RWPE1 (cell line): ENCODE measurements at regions not wholly inside any gene's neighbourhood (a gene's known extent, or its start where the extent isn't known, plus 50 kb on each side); places are given as distances from the start of the nearest gene placed in this dataset.
"Not testable (repeated sequence)": the region's sequence is repeated elsewhere in the genome, so short reads cannot be mapped to it uniquely, and the experiment has no call there.

Source experiments
- CTCF ChIA-PET: fragments of 350-600 bp; sonication (Branson Sonifier 250); formaldehyde crosslinking; extraction: SDS; loops from one replicate; lab custom pipeline; 2021; lab: Yijun Ruan, JAX
- POLR2A ChIA-PET: fragments of 400-600 bp; formaldehyde crosslinking; extraction: SDS; loops from one replicate; lab custom pipeline; 2020; ENCODE audit warnings: antibody characterized with exemption; ENCODE audit not compliant: low non-redundant PET; lab: Yijun Ruan, JAX
- DNase-seq: peaks from one replicate; pipeline ENCODE4 v3.0.0; 2012; ENCODE audit warnings: low spot score
- H3K27ac ChIP-seq: fragments of 450-650 bp; 2 replicates; pipeline ENCODE4 v1.5.1; 2017
- TF ChIP-seq, protein P1 (sequence below): fragments of 450-650 bp; conservative IDR thresholded peaks from 2 replicates; pipeline ENCODE4 v1.5.1; 2017; ENCODE audit warnings: low read depth, mild to moderate bottlenecking

DNA sequence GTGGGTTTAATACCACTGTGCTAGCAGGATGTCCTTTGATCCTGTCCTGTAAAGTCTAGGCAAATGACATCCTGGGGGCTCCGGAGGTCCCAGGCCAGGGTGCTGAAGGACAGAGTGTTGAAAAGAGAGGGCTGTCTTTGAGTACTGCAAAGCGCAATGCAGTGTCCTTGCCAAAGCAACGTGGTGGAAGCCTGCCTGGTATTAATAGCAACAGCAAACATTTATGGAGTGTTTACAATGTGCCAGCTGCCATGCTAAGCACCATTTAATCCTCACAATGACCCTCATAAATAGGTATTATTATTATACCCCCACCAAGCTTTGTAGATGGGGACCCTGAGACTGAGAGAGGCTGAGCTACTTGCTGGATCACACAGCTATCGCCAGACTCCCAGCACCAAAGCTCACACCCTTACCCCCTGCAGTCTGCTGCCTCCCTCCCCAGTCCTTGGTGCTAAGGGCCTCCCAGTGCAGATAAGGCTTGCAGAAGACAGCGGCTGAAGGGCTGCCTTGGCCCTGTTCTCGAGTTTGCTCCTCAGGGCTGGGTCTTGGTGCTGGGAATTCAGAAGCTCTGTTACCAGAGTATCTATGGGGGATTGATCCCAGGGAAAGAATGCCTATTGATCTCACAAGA, 427.7 kb downstream of the FUT8 start:
- TF ChIP-seq, protein P1, sequence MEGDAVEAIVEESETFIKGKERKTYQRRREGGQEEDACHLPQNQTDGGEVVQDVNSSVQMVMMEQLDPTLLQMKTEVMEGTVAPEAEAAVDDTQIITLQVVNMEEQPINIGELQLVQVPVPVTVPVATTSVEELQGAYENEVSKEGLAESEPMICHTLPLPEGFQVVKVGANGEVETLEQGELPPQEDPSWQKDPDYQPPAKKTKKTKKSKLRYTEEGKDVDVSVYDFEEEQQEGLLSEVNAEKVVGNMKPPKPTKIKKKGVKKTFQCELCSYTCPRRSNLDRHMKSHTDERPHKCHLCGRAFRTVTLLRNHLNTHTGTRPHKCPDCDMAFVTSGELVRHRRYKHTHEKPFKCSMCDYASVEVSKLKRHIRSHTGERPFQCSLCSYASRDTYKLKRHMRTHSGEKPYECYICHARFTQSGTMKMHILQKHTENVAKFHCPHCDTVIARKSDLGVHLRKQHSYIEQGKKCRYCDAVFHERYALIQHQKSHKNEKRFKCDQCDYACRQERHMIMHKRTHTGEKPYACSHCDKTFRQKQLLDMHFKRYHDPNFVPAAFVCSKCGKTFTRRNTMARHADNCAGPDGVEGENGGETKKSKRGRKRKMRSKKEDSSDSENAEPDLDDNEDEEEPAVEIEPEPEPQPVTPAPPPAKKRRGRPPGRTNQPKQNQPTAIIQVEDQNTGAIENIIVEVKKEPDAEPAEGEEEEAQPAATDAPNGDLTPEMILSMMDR = no peak
- no peak for DNase-seq
- POLR2A ChIA-PET = no interaction called here
- H3K27ac ChIP-seq = no peak overlapping the region
- CTCF ChIA-PET = interaction anchor here (1.0 to 1.3 kb wide), 1 partner anchor 16 kb away, joined by 4 read pairs; no protein-coding TSS in a partner anchor

DNA sequence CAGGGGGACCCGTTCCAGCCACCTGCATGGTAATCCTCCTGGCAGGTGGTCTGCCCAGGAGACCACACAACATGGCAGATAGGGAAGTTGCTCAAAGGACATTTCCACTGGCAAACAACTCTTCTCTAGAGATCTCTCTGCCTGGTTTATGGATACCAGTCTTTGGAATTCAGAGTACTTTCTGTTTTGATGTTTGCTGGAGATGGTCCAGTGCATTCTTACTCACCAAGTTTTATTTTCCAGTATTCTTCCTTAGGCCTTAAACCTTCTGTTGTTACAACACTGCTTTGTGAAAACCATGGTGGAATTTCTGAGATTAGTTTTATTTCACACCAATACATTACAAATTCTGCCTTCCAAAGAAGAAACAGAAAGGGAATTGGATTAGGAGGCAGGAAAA, 428.3 kb downstream of the FUT8 start:
- DNase-seq = no peak
- ChIA-PET CTCF (interaction anchor here (1.3 kb wide), 1 partner anchor 16 kb away, joined by 4 read pairs; no protein-coding TSS in a partner anchor), POLR2A (no interaction called here)
- H3K27ac ChIP-seq = no peak overlapping the region
- TF ChIP-seq, protein P1 = no peak

DNA sequence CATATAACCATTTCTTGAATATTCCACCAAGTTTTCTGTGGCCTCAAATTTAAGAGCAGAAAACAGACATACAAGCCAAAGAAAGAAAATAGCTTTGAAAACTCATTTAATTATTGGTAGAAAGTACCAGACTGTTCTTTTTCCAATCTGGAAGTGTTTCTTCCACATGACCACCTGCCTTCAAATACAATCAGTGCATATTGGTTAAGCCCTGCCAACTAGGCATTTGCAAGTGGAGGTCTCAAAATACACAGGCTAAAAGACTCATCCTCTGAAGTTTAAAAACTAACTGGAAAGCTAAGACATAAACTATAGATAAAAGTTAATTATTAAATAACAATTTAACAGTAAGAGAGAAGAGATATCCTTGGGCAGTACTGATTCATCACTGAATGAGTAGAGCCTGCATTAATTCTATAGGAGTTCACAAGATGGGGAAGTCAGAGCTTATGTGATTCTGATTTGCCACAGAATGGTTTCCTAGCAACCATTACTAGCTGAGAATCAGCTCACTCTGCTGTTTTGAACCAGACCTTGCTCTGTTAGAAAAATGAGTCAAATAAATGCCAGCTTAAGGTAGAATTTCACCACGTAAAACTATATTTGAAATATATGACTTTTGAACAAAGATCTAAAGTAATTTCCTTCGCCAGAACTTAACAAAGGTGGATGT, 433.8 kb downstream of the FUT8 start:
- ChIA-PET POLR2A (no interaction called here), CTCF (interaction anchor here (0.7 to 1.4 kb wide), 2 partner anchors 22 to 247 kb away, joined by 3 to 4 read pairs; no protein-coding TSS in a partner anchor)
- DNase-seq = no peak
- TF ChIP-seq, protein P1 = no peak
- no peak overlapping the region for H3K27ac ChIP-seq

DNA sequence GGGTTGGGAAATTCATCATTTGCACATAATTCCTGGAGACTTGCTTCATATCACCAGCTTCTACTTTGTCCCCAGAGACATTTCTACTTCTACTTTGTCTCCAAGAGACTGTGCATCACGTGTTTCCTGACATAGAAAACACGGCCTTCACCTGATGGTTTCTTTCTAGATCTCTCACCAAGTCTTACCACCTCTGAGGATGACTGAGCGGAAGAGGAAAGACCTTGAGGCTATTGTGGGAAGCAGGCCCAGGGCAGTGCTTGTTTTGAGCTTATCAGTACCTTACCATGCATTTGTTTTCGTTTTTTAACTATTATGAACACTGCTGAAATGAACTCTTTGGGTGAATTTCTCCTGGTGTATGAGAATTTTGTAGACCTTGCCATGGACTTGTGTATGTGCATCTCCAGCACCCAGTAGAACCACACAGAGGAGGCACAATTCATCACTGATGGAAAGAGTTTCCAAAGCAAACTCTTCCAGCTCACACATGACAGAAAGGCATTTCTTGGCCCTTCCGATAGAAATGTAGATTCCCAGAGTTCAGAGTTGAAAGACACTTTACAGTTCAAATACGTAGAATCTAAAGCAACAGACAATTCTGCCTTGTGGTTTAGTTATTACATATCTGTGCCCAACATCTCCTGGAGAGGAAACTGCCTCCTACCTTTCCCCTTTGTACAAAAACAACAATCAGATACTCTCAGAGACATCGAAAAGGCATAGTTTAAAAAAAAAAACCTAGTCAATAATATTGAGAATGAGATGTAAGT, 434.7 kb downstream of the FUT8 start:
- POLR2A ChIA-PET = no interaction called here
- TF ChIP-seq, protein P1 = no peak
- DNase-seq = no peak
- CTCF ChIA-PET = interaction anchor here (1.4 kb wide), 1 partner anchor 23 kb away, joined by 4 read pairs; no protein-coding TSS in a partner anchor
- H3K27ac ChIP-seq = no peak overlapping the region

DNA sequence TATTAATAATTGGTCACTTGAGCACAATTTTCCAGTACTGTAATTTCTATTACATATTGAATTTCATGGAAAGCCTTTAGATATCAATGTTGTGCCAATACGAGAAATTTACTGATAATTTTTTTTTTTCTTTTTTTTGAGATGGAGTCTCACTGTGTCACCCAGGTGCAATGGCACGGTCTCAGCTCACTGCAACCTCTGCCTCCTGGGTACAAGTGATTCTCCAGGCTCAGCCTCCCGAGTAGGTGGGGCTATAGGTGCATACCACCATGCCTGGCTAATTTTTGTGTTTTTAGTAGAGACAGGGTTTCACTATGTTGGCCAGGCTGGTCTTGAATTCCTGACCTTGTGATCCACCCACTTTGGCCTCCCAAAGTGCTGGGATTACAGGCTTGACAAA, 435.4 kb downstream of the FUT8 start:
- DNase-seq, POLR2A ChIA-PET, H3K27ac ChIP-seq: not testable (repeated sequence)
- CTCF ChIA-PET = interaction anchor here (1.4 kb wide), 1 partner anchor 24 kb away, joined by 4 read pairs; no protein-coding TSS in a partner anchor

DNA sequence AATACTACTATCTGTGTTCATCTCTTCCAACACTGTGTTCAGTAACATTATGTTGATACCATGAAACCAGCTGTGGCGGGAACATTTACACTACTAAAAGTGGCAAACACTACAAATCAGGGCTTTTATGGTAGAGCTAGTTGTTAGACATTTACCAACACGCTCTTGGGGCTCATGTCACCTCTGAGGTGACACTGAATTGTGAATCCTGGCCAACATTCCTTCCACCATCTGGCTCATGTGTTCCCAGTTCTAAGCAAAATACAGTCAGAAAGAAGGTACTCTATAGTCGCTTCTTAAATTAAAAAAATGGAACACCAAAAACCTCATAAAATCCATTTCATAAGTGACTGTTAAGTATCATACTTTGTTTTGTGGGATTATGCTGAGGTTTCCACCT, 436.6 kb downstream of the FUT8 start:
- no peak overlapping the region for H3K27ac ChIP-seq
- POLR2A ChIA-PET = no interaction called here
- TF ChIP-seq, protein P1 = no peak
- CTCF ChIA-PET = no interaction called here
- no peak for DNase-seq
